ENCODE measurements at regions not wholly inside any gene's neighbourhood (a gene's known extent, or its start where the extent isn't known, plus 50 kb on each side); places are given as distances from the start of the nearest gene placed in this dataset.

DNA sequence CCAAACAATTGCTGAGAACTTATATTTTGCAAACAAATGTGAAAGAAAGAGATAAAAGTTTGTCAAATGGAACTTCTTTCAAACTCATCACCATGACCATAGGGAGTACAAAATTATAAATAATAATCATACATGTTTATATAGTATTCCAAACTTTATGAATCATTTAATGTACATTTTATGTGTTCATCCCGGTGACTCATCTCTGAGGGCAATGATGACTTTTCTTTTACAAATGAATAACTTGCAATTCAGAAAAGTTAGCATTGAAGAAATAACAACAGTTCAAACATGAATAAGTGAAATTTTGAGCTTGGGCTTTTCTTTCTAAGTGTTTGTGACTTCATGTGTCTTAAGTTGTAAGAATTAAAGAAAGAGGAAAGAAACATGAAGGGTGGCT is 66.3 kb upstream of the CDH8 start:
- Histone ChIP-seq H4K20me1 (no peaks in the 10 kb centered on the region), H3K9ac (no peak overlapping the region), H3K36me3 (no peaks in the 10 kb centered on the region), H3K27ac (no peak overlapping the region), H3K4me3 (no peak overlapping the region), H3K4me1 (no peaks in the 10 kb centered on the region), H3K9me3 (no peaks in the 10 kb centered on the region), H3K27me3 (no peaks in the 10 kb centered on the region), H3K4me2 (no peak overlapping the region)
- TF ChIP-seq Cebpa-rat (IDR thresholded peaks at IDR 0.05) = no peak

DNA sequence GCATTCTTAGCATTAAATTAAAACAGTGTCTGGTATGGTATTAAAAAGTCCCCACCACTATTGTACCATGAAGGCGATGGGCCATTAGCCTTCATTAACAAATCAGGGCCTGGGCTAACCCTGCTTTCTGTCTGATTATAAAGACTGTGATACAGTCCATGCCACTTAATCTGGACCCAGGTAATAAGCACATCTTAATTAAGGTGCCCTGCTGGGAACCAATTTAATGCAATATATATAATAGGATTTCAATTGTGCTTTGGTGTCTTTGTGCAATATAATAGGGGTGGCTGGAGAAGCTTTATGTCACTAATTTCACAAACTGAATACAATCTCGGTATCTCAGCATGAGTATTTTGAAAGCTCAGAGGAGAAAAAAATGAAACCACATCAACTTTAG is 64.4 kb upstream of the CDH8 start:
- TF ChIP-seq Cebpa-rat (IDR thresholded peaks at IDR 0.05) = no peak
- H3K9me3 ChIP-seq = no peaks in the 10 kb centered on the region
- no peaks in the 10 kb centered on the region for H3K36me3 ChIP-seq
- H3K27ac ChIP-seq = no peak overlapping the region
- H3K9ac ChIP-seq = no peak overlapping the region
- H3K4me1 ChIP-seq = no peaks in the 10 kb centered on the region
- H3K4me3 ChIP-seq = no peak overlapping the region
- no peaks in the 10 kb centered on the region for H4K20me1 ChIP-seq
- no peaks in the 10 kb centered on the region for H3K27me3 ChIP-seq
- no peak overlapping the region for H3K4me2 ChIP-seq

DNA sequence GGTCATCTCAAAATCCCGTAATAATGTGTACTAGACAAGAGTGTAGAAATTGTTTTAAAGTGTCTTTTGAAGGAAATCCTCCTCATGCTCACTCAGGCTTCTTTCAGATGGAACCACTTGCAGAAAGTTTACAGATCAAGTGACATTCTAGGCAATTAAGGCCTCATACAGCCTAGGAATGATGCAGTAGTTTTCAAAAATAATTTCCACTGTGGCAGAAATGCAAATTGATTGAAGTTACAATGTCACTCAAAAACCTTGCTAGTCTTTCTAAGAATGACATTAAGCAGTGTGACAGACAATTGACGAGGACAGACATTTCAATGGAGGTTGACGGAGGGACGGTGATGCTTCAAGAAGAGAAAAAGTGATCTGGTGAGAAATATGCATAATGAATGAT is 53.5 kb upstream of the CDH8 start:
- no peak overlapping the region for H3K9ac ChIP-seq
- no peak overlapping the region for H3K4me3 ChIP-seq
- H3K4me1 ChIP-seq = no peaks in the 10 kb centered on the region
- no peaks in the 10 kb centered on the region for H4K20me1 ChIP-seq
- H3K36me3 ChIP-seq = no peaks in the 10 kb centered on the region
- H3K9me3 ChIP-seq = no peaks in the 10 kb centered on the region
- H3K27me3 ChIP-seq = no peaks in the 10 kb centered on the region
- no peak for TF ChIP-seq Cebpa-rat (IDR thresholded peaks at IDR 0.05)
- H3K4me2 ChIP-seq = no peak overlapping the region
- H3K27ac ChIP-seq = no peak overlapping the region

DNA sequence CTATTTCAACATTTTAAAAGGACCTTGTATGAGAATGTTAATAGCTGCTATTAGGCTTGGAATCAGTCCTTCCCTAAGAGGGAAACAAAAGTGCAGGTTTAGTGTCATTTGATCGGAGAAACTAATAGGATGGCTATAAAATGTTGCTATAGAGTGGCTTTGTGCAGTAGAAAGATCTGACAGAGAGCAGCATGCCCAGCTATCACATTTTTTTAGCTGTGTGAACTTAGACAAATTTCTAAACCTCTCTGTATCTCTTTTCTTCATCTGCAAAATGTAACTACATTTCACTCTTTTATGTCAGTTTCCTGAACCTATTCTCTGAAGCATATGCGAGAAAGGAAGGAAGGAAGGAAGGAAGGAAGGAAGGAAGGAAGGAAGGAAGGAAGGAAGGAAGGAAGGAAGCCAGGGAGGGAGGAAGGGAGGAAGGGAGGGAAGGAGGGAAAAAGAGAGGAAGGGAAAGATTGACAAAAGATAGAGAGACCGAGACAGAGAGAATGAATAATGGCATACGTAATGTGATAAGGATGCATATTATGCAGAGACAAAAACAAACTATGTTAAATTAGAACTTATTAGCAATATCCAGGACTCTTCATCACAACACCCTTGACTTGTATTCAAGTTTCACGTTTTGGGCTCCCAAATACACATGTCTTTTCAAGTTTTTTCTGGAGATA is 52.6 kb upstream of the CDH8 start:
- Histone ChIP-seq H4K20me1 (no peaks in the 10 kb centered on the region), H3K9me3 (no peaks in the 10 kb centered on the region), H3K4me3 (no peak overlapping the region), H3K9ac (no peak overlapping the region), H3K27me3 (no peaks in the 10 kb centered on the region), H3K4me1 (no peaks in the 10 kb centered on the region), H3K4me2 (no peak overlapping the region; the same call in 1 of the 2 replicates), H3K36me3 (no peaks in the 10 kb centered on the region), H3K27ac (no peak overlapping the region)
- TF ChIP-seq Cebpa-rat (IDR thresholded peaks at IDR 0.05) = no peak

All from BLaER1 (cell line).